Calu3 (cell line): ENCODE measurements at regions not wholly inside any gene's neighbourhood (a gene's known extent, or its start where the extent isn't known, plus 50 kb on each side); places are given as distances from the start of the nearest gene placed in this dataset.

Source experiments
- BruUV-seq: library from RNA; stranded (reverse); fragments of 400-500 nt; replicated peaks from 2 replicates; lab custom pipeline; 2021; lab: Mats Ljungman, UMichigan
- CTCF ChIA-PET: fragments of 300-600 bp; sonication (Branson Sonifier 250); formaldehyde crosslinking; loops from one replicate; lab custom pipeline; 2022; ENCODE audit warnings: antibody characterized with exemption; lab: Charles Lee
- DNase-seq: peaks from one replicate; pipeline ENCODE4 v3.0.0; 2022
- H3K27ac Mint-ChIP-seq: one replicate; pipeline ENCODE4 v1.8.0; 2022; ENCODE audit warnings: mixed read lengths; ENCODE audit not compliant: unreplicated experiment
- H3K27me3 Mint-ChIP-seq: one replicate; pipeline ENCODE4 v1.8.0; 2022; ENCODE audit warnings: mixed read lengths; ENCODE audit not compliant: unreplicated experiment
- H3K36me3 Mint-ChIP-seq: one replicate; pipeline ENCODE4 v1.8.0; 2022; ENCODE audit warnings: mild to moderate bottlenecking, moderate library complexity, mixed read lengths; ENCODE audit not compliant: insufficient read depth, unreplicated experiment
- H3K4me1 Mint-ChIP-seq: one replicate; pipeline ENCODE4 v1.8.0; 2022; ENCODE audit warnings: mild to moderate bottlenecking, low read depth, mixed read lengths; ENCODE audit not compliant: unreplicated experiment
- H3K4me3 Mint-ChIP-seq: one replicate; pipeline ENCODE4 v1.8.0; 2022; ENCODE audit warnings: mild to moderate bottlenecking, low read depth, moderate library complexity, mixed read lengths; ENCODE audit not compliant: unreplicated experiment
- H3K9me3 Mint-ChIP-seq: one replicate; pipeline ENCODE4 v1.8.0; 2022; ENCODE audit warnings: low read depth, mixed read lengths; ENCODE audit not compliant: unreplicated experiment
- intact Hi-C: fragments of 100-400 bp; cut with micrococcal nuclease; formaldehyde crosslinking; loops from one replicate; pipeline ENCODE4 v1.10.0; 2022; ENCODE audit not compliant: unreplicated experiment
- TF ChIP-seq, protein P1 (sequence below): fragments of 200-600 bp; IDR thresholded peaks from one replicate; pipeline ENCODE4 v1.8.0; 2022; ENCODE audit warnings: antibody characterized with exemption; ENCODE audit not compliant: unreplicated experiment

GRCh38 chr10:106312087-106312486, 852.4 kb downstream of the SORCS1 start:
- DNase-seq, result no peak
- Mint-ChIP-seq H3K9me3 (no peaks in the 10 kb centered on the region), H3K36me3 (no peaks in the 10 kb centered on the region), H3K4me1 (no peaks in the 10 kb centered on the region), H3K4me3 (no peak overlapping the region), H3K27me3 (no peaks in the 10 kb centered on the region), H3K27ac (no peak overlapping the region)
- CTCF ChIA-PET, result interaction anchor here (0.7 kb wide), 1 partner anchor 8 kb away, joined by 4 read pairs; no protein-coding TSS in a partner anchor
- TF ChIP-seq, protein P1, sequence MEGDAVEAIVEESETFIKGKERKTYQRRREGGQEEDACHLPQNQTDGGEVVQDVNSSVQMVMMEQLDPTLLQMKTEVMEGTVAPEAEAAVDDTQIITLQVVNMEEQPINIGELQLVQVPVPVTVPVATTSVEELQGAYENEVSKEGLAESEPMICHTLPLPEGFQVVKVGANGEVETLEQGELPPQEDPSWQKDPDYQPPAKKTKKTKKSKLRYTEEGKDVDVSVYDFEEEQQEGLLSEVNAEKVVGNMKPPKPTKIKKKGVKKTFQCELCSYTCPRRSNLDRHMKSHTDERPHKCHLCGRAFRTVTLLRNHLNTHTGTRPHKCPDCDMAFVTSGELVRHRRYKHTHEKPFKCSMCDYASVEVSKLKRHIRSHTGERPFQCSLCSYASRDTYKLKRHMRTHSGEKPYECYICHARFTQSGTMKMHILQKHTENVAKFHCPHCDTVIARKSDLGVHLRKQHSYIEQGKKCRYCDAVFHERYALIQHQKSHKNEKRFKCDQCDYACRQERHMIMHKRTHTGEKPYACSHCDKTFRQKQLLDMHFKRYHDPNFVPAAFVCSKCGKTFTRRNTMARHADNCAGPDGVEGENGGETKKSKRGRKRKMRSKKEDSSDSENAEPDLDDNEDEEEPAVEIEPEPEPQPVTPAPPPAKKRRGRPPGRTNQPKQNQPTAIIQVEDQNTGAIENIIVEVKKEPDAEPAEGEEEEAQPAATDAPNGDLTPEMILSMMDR, result no peak
- BruUV-seq, result no TSS peak
- intact Hi-C loops, result no loop called here

- Mint-ChIP-seq H3K36me3 (no peaks in the 10 kb centered on the region), H3K27ac (no peak overlapping the region), H3K4me3 (no peak overlapping the region), H3K9me3 (peaks cover 3% of the 10 kb centered on the region), H3K27me3 (no peaks in the 10 kb centered on the region), H3K4me1 (no peaks in the 10 kb centered on the region)
- CTCF ChIA-PET, result no interaction called here
- TF ChIP-seq, protein P1, result no peak
- DNase-seq, result no peak
- no TSS peak for BruUV-seq
- intact Hi-C loops, result no loop called here
Observed at GRCh38 chr10:106311590-106311989, 852.9 kb downstream of the SORCS1 start.

DNA sequence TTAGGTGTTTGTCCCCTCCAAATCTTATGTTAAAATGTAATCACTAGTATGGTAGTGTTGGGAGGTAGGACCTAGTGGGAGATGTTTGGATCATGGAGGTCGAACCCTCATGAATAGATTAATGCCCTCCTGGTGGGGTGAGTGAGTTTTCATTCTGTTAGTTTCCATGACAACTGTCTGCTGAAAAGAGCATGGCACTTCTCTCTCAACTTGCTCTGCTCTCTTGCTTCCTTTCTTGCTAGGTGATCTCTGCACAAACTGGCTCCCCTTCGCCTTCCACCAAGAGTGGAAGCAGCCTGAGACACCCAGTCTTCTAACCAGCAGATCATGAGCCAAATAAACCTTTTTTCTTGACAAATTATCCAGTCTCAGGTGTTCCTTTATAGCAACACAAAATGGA, 853.9 kb downstream of the SORCS1 start:
- no TSS peak for BruUV-seq
- intact Hi-C loops, result no loop called here

GRCh38 chr10:106309376-106309775, 855.1 kb downstream of the SORCS1 start:
- TF ChIP-seq, protein P1, result no peak
- Mint-ChIP-seq H3K9me3 (peaks cover 3% of the 10 kb centered on the region), H3K27ac (no peak overlapping the region), H3K4me1 (no peaks in the 10 kb centered on the region), H3K36me3 (no peaks in the 10 kb centered on the region), H3K4me3 (no peak overlapping the region), H3K27me3 (no peaks in the 10 kb centered on the region)
- no TSS peak for BruUV-seq
- intact Hi-C loops, result no loop called here
- CTCF ChIA-PET, result no interaction called here
- DNase-seq, result no peak

More for the DNA sequence above, 853.9 kb downstream of the SORCS1 start:
- CTCF ChIA-PET, result no interaction called here
- TF ChIP-seq, protein P1, result no peak
- no peaks in the 10 kb centered on the region for H3K36me3 Mint-ChIP-seq
- no peak overlapping the region for H3K27ac Mint-ChIP-seq
- H3K9me3 Mint-ChIP-seq, result peaks cover 3% of the 10 kb centered on the region
- H3K4me1 Mint-ChIP-seq, result no peaks in the 10 kb centered on the region
- no peak for DNase-seq
- H3K4me3 Mint-ChIP-seq, result no peak overlapping the region
- H3K27me3 Mint-ChIP-seq, result no peaks in the 10 kb centered on the region
